ENCODE measurements at regions not wholly inside any gene's neighbourhood (a gene's known extent, or its start where the extent isn't known, plus 50 kb on each side); places are given as distances from the start of the nearest gene placed in this dataset.
"Not testable (repeated sequence)": the region's sequence is repeated elsewhere in the genome, so short reads cannot be mapped to it uniquely, and the experiment has no call there.

DNA sequence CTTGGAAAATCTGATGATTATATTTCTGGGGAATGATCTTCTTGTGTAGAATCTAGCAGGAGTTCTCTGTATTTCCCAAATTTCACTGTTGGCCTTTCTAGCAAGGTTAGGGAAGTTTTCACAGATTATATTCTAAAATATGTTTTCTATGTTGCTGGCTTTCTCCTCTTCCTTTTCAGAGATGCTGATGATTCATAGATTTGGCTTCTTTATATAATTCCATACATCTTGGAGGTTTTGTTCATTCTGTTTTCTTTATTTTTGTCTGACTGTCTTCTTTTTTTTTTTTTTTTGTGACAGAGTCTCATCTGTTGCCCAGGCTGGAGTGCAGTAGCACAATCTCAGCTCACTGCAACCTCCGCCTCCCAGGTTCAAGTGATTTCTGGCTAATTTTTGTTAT is 957.9 kb upstream of the SLIT2 start:
- DNase-seq, result no peak

DNA sequence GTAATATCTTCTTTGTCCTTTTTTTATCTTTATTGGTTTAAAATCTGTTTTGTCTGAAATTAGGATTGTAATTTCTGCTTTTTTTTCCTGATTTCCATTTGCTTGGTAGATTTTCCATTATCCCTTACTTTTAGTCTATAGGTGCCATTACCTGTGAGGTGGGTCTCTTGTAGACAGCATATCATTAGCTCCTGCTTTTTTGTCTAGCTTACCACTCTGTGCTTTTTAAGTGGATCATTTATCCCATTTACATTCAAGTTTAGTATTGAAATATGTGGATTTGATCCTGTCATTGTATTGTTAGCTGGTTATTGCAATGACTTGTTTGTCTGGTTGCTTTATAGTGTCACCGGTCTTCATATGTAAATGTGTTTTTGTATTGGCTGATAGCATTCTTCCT is 958.6 kb upstream of the SLIT2 start:
- DNase-seq, result no peak

DNA sequence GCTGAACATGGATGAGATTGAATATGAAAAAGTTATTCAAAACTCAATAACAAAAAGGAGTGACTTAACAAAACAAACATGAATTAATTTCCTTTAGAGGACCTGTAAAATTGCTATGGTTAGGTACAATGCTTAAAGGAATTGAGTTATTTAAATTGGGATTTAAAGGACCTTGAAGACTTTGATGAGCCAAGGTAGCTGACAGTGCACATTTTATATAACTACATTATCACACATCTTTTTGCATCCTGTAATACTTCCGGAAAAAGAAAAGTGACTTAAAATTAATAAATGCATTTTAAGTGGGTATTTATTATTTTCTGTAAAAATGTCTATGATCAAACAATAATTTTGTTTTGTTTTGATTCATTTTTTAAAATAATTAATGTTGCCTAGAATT is 964.8 kb upstream of the SLIT2 start:
- DNase-seq, result no peak

DNA sequence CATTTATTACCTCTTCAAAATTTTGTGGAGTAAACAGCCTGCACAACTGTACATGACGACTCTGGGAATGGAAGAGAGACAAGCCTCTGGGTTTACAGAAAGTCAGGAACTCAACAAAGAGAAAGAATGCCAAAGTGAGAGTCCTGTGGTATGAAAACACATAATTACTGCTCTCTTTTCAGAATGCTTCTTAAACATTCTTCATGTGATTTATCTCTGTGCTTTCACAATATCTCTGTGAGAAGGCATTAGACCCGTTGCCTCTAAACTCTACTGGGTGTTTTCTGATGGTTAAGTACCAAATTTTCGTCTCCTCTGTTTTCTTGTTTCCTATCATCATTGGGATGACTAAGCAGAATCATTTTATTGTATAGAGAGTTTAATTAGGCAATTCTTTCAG is 966.6 kb upstream of the SLIT2 start:
- DNase-seq, result no peak

DNA sequence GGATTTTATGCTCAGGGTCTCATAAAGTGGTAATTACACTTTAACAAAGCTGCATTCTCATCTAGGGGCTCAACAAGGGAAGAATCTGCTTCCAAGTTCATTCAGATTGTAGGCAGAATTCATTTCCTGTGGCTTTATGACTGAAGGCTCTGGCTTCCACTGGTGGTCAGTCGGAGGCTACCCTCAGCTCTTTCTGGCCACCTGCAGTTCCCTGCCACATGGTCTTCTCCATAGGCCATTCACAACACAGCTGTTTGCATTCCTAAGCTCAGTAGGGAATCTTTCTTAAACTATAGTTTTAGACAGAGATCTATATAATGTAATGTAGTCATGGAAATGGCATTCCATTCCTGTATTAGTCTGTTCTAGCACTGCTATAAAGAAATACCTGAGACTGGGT is 973.0 kb upstream of the SLIT2 start:
- DNase-seq, result no peak

DNA sequence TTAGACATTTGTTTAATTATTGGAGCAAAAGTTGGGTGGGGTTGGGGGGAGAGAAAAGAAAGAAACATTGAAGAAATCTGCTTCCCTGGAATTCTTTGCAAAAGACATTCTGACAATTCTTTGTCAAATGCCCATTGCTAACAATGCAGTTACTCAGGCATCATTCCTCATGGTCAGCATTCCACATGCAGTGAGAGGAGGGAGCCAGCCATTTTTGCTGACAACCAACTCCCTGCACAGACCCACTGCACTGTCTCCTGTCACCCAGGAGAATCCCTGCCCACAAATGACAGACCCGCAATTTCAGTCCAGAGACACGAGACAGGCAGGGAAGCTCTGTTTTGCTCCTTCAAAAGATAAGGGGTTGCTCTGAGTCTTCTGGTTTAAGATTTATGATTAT is 985.1 kb upstream of the SLIT2 start:
- DNase-seq, result no peak

DNA sequence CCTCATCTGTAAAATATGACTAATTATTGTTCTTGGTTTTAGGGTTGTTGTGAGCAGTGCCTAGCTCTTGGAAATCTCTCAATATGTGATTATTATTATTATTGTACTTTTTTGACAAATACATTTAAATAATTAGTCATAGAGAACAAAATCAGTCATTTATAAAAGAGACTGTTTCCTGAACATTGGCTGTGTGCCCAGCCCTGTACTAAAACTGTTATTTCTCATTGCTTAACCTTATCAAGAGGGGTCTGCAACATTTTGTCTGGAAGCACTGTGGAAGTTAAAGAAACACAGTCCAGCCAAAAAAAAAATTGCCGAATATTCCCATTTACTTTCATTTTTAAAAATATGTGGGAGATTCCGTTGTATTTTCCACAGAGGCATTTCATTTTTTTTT is 989.2 kb upstream of the SLIT2 start:
- no peak for DNase-seq

DNA sequence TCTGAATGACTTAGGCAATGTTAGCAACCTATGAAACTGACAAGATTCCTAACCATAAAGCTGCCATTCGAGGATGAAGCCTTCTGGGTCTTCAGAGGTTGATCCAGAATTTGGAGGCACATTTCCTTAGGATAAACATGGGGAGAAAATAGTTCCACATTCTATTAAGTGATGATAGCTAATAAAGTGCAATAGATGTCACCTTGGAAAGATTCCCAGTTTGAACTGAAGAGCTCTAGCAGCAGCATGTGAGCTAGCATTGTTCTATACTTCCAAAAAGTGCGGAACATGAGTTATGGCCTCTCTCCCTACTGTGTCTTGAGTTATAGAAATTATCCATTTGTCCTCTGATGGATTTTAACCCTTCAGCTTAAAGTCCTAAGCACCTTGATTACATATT is 991.4 kb upstream of the SLIT2 start:
- DNase-seq, result no peak

DNA sequence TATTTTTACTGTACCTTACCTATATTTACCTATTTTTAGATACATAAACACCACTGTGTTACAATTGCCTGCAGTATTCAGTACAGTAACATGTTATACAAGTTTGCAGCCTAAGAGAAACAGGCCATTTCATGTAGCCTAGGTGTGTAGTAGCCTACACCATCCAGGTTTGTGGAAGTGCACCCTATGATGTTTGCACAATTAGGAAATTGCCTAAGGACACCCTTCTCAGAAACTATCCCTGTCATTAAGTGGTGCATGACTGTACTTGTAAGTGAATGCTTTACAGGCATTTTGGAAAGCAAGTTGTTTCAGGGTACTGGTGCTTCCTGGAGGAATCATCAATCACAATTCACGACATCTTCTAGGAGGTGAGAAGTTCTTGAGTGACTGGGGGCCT is 991.8 kb upstream of the SLIT2 start:
- no peak for DNase-seq

DNA sequence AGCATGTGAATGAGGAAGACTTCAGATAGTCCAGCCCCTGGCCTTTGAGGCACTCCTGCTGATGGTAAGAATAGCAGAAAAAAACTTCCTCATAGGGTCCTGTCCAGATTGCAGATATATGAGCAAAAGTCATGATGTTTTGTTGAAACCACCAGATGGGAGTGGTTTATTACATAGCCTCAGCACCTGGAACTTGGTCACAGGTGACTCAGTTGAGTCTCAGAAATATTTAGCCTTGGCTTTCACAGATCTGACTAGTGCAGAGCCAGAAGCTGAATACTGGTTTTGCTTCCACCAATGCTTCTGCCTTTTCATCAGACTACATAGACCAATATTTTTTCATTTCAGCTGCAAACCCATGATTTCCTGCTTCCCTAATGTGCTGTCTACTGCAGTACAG is 994.9 kb upstream of the SLIT2 start:
- no peak for DNase-seq

DNA sequence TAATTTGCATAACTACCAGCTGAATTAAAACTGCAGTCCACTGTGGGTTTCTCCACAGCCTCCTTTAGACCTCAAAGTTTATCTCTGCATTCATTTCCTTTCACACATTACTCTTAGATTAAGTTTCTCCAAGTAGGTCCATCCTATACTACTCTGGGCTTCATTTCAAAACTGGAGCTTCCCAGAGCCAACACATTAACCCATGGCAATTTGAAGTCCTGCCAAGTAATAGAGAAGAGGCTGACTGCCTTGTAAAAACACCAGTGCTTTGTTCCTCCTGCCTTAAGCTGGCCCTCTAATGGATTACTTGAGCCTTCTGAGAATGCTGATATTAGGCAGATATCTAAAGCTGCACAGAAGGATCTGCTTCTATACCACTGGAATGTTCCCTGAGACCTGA is 997.2 kb upstream of the SLIT2 start:
- no peak for DNase-seq

DNA sequence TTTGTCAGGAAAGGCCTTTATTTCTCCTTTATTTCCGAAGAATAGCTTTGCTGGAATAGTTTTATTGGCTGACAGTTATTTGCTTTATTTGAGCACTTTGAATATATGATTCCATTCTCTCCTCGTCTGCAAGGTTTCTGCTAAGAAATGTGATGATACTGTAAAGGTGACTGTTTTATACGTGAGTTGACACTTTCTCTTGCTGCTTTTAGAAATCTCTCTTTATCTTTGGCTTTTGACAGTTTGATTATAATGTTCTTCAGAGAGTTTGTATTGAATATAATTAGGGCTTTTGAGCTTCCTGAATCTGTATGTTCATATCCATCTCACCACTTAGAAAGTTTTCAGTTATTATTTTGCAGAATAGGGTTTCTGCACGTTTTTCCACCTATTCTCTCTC is 1003.7 kb upstream of the SLIT2 start:
- DNase-seq, result no peak

DNA sequence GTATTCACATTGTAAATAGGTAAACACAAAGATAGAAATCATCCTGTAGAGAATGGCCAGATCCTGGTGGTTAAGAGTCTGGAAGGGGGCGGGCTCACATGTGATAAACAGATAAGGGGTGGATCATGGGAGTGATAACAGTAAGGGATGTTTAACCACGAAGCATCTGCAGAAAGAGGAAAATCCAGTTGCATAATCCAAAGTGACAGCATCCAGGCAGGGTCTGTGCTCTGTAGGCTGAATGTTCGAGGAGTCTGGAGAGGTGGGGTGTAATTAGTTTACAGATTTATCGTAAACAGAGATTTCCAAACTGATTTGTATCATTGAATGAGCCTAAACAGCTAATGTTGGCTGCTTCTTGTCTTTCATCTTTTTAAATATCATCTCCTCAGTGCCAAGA is 1009.8 kb upstream of the SLIT2 start:
- no peak for DNase-seq

DNA sequence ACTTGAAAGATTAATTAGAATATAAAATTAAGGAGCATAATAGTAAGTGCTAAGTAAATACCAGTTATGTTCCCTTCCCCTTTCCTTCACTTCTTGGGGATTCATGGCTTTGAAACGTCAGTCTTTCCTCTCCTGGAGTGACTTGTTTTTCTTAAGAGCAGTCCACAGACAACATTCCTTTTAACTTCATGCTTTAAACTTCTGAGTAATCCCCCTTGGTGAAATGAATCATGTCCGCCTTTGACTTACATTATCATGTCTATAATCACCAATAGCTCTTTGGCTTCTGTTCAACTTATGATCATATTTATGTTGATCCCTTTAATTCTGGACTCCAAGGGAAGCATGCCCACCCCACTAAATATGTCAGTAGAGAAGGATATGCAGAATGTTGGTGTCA is 1012.1 kb upstream of the SLIT2 start:
- DNase-seq, result no peak

DNA sequence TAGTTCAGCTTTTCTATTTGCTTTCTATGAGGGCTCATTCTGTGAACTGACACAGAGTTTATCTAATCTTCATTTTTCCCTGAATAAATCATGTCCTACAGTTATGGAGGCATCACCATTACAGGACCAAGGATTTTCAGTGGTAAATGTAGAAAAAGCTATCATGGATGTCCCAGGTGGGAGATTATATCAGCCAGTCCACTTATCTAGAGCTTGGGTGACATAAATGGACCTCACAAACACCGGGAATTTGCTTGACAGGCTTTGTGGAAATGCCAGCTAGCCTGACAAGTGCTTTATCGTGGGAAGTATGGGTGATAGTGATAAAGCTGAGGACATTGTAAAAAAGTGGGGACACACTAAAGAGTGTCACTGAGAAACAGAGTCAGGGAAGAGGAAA is 1015.2 kb upstream of the SLIT2 start:
- DNase-seq, result no peak

DNA sequence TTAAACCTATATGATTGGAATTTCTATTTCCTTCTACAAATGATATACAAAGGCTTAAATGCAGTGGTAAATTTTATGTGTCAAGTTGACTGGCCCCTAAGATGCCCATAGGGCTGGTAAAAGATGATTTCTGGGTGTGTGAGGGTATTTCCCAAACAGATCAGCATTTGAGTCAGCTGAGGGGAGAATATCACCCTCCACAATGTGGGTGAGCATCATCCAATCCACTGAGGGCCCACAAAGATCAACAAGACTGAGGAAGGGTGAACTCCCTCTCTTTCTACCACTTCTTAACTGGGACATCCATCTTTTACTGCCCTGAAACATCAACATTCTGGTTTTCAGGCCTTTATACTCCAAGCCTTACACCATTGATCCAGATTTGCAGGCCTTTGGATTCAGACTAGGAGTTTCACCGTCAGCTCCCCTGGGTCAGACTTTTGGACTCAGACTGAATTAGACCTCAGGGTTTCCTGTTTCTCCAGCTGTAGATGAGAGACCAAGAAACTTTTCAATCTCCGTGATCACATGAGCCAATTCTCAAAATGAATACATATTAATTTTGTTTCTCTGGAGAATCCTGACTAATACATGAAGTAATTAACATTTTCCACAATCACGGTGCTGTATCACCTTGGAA is 1020.7 kb upstream of the SLIT2 start:
- no peak for DNase-seq

DNA sequence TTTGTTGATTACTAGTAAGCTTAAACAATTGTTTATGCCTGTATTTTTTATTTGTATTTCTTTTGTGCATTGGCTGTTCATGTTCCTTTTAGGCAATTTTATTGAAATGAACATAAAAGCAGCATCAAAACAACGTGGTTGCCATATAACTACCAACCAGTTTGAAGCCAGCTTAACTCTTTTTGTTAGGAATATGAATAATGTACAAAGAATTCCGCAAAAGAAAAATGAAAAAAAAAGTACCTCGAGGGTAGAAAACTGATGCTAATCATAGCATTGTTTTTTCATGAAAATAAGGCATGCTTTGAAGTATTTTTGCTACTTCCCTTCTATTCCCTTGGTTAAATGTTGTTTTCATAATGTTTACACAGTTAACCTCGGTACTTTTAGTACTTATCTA is 1024.0 kb upstream of the SLIT2 start:
- DNase-seq, result no peak

DNA sequence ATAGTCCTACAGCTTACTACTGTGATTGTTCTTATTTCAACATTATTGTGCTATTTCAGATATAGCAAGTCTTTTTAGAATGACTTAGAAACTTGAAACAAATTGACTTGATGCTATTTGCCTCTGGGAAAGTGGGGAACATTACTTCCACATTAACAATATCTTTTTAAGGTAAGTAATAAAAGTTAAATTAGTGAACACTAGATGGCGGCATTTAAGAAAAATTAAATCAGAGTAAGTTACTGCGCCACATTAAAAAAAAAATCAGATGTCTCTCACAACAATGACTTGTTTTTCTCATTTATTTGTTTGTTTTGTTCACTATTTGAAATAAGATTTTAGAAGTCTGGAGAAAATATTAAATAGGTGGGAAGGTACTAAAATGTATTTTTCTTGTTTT is 1026.9 kb upstream of the SLIT2 start:
- DNase-seq, result no peak

DNA sequence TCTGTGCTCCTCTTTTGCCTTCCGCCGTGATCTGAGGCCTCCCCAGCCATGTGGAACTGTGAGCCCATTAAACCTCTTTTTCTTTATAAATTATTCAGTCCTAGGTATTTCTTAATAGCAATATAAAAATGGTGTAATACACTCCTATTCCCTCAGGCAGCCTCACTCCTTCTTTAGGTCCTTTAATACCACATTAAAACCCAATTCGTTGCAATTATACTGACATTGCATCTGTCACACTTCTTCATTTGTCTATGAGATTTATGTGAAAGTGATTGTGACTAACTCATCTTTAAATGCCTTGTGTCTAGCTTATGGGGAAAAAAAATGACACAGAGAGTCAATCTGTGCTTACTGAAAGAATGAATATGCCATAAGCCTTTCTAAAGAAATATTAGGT is 1035.2 kb upstream of the SLIT2 start:
- no peak for DNase-seq

DNA sequence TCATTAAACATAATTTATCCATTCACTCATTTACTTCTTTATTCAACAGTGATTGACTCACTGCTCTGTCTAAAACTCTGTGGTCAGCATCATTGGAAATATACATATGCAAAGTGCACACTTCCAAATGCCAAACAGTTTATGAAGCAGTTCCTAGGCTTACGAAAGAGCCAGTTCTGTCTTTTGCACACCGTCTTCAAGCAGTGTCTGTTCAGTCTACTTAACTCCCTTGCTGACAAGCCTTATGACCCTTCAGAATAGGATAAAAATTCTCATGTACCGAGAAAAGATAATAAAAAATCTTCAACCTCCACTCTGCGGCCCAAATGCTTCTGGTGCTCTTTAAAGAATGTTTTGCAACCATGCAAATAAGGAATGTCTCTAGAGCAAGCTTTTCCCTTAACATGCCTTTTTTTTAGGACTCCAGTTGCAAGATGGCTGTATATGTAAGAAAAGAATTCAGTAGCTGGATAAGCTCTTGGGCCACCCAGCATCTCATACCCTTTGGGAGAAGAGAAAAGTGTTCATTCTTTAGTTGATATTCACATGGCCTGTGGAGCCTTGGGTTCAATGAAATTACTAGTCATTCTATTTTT is 1037.0 kb upstream of the SLIT2 start:
- no peak for DNase-seq

DNA sequence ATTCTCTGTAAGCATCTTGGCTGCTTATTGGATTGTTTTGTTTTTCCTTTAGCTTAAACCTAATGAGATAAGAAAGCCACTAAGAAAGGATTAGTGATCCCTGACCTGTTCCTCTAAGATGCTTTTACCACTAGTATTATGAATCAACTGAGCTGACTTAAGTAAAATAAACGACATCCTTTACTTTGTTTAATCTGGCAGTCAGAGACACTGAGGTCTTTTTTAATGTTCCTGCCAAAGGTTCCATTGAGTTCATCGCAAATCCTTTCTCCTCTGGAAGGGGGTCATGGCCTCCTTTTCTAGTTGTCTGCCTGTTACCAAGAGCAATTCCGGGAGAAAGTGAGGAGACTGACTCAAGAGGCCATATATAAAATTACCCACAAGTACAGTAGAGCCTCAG is 1038.3 kb upstream of the SLIT2 start:
- DNase-seq, result no peak

DNA sequence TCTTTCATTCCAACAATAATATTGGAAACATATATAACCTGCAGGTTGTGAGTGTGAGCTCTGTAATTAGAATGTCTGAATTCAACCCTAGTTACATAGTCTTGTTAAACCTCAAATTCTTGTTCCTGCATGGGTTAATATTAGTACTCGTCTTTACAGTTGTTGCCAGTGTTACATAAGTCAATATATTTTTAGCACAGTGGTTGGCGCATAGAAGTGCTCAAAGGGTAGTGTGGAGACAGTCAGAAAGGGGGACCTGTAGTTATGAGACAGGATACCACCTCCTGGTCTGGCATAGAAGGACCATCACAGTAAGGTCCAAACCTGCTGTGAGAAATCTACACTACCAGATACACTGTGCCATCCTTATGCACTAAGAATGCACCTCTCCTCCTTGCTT is 1045.9 kb upstream of the SLIT2 start:
- no peak for DNase-seq

DNA sequence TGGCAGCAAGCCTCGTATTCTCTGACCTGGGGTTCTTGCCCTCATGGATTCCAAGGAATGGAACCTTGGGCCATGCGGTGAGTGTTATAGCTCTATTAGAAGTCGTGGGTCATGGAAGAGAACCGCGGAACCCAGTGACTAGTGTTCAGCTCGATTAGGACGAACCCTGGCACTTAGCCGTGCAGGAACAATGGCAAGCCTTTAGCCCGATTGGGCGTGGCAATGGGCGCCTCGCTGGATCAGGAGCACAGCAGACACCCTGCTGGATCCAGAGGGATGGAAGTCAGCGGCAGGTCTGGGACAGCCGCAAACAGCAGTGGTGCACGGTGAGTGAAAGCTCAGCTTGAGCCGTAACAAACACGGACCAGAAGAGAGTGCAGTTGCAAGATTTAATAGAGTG is 1053.9 kb upstream of the SLIT2 start:
- DNase-seq, result not testable (repeated sequence)

DNA sequence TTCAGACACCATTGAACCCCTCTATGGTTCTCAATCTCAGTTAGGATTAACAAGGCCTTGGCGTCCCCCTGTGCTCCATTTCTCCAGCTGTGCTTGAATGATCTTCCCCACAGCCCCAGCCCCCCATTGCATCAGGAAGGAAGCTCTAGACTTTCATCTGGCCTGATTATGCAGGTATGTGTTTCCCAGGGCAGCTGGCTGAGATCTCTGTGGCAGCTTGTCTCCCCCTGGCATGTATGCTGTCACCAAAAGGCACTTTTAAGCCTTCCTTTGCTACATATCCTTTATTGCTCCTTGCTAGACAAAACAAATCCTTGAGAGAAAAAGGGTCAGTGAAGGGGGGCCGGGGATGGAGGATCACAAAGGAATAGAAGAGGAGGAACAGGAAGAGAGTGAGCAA is 1056.0 kb upstream of the SLIT2 start:
- no peak for DNase-seq

DNA sequence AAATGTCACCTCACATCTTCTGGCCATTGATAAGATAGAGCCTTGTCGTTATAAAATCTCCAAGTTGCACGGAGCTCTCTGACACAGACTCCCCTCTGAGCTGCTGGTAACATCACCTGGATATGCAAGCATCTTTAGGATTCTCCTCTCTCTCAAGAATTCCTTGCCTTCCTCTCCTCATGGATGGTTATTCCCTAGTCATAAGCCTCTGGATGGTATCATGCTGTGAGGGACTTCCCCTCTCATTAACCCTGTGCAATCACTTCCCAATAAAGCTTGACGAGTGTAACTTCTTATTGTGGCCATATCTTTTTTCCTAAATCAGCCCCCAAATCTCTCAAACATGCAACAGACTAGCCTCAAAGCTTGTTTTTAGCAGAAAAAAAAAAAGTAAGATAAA is 1057.0 kb upstream of the SLIT2 start:
- DNase-seq, result no peak

Data from effector CD8-positive, alpha-beta T cell (primary cell).